ENCODE measurements at regions not wholly inside any gene's neighbourhood (a gene's known extent, or its start where the extent isn't known, plus 50 kb on each side); places are given as distances from the start of the nearest gene placed in this dataset.
"Not testable (repeated sequence)": the region's sequence is repeated elsewhere in the genome, so short reads cannot be mapped to it uniquely, and the experiment has no call there.

DNA sequence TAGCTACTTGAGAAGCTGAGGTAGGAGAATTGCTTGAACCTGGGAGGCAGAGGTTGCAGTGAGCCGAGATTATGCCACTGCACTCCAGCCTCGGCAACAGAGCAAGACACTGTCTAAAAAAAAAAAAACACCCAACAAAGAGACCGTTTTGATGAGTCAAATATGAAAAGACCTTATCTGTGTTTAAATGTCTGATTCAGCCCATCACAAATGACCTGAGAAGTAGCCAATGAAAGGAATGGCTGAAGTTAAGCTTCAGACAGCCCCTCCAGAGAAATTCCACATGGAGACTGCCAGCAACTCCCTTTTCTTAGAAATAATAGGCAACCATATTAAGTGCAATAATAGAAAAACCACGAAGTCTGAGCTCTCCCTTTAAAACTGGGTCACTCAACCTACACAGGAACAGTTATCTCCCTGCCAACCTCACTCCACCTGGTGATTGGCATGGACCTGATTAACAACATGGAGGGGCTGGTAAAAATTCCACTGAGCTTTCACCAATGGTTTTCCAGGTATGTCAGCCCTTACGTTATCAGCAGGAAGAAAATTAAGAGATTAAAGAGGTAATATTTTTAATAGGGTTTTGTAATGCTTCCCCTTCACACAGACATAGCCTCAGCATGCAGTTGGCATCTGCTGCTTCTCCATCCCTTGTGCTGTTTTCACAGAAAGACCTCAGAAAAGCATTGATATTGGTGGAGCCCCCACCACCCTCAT is 238.1 kb upstream of the STT3B start:
- peak in 1 of 5 experiments; percentile 19 for DNase-seq

- DNase-seq: no peak
These were observed 237.5 kb upstream of the STT3B start for GRCh38 chr3:31295150-31295765.

DNA sequence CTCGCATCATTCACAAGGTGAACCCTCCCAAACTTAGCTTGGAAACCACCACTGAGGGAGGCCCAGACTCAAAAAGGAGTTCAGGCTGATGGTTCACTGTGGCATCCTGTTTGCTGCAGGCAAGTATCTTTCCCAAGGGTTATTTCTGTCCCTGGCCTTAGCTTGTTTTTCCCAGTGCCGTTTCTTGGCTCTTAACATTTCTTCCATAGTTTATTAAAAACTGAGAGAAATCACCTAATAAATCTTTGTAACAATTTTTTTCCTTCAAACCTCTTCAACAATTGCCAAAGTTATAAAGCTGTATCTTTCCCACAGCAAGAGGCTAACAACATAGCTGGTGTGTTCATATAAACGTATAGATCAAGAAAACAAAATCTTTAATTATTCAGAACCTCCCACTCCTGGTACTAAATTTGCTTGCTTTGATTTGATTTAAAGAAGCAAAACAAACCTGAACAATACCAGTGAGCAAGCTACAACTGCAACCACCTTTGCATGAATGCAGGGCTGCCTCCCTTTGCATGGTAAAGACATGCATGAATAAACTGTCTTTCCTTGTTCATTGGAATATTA is 234.9 kb upstream of the STT3B start:
- DNase-seq: no peak

DNA sequence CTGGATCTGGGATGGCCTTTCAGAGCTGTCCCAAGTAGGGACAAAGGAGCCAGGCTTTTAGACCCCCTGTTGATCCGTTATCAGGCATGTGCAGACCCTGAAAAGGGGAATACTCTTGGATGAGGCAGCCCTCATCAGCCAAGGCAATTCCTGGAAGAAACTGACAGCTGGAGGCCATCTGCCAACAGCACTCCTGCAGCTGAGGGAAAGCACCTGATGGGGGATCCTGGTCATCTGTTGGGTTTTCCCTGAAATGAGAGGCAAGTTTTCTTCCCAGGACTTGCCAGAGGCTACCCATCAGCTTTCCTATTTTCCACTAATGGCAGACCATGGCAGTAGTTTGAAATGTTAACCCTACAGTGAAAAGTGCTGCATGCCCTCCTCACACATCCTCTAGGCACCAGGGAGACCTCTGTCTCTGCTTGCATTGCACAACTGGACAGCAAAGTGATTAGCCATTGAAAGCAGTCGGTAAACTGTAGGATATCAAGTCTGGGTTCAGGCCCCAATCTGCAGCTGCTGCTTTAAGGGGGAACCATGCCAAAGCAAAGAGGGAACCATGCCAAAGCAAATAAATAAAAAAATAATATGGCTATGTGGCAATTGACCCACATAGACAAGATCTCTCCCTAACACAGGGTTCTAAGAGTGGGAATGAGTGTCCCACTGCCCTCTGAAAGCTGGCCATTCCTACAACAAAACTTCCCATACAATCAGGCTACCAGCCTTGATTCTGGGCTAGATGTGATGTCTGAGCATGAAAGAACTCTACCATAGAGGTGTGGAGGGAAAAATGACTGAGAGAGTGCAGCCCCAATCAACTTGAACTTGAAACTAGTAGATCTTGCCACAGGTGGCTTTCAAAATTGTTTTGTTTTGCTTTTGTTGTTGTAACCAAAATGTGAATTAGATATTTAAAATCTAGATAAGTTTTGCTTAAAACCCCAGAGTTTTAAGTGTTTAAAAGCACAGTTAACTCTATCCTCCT is 232.0 kb upstream of the STT3B start:
- DNase-seq: no peak

GRCh38 chr3:31302343-31302742 is 230.4 kb upstream of the STT3B start:
- no peak for DNase-seq

DNA sequence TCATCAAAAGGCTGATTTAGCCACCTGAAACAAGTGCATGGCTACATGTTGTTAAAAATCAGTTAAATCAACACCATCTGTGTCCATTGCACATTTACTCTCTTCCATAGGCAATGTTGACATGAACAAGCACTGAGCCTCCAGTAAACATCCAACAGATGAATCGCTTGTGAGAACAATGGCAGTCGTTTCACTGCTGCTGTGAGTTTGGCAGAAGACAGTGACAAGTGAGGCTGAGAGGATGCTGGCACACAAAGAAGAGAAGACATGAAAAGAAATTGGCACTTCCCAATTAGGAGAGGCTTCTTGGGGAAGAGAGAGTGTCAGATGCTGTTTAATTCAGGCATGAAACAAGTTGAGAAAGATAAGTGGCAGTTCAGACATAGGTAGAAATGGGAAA is 227.4 kb upstream of the STT3B start:
- DNase-seq: no peak

DNA sequence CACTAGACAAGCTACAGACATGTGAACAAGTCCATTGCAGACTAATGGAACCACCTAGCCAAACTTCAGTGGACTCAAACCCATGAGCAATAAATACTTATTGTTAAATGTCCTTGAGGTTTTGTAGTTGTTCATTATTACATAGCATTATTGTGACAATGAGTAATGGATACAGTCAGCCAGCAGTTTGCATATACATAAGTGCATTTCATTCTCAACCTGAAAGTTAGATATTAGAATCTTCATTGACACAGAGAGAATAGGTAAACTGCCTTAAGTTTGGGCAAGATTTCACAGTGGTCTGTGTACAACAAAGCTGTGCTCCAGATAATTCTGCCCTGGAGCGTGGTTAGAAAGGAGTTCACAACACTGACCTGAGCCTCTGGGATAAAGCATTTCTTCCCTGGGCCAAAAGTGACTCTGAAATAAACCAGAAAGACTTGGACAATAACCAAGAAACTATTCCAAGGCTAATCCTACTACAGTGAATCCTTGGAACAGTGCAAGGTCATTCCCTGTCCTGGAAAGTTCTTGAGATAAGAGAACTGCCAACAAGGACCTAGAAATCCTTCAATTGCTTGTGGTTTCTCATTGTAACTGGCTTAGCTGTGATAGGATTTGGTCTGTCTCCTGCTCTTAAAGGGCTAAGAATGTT is 225.5 kb upstream of the STT3B start:
- DNase-seq: no peak

DNA sequence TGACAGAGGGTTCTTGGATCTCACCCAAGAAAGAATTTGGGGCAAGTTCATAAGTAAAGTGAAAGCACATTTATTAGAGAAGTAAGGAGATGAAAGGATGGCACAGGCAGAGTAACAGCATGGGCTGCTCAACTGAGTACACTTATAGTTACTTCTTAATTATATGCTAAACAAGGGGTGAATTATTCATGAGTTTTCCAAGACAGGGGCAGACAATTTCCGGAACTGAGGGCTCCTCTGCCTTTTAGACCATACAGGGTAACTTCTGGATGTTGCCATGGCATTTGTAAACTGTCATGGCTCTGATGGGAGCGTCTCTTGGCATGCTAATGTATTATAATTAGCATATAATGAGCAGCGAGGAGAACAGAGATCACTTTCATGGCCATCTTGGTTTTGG is 221.2 kb upstream of the STT3B start:
- no peak for DNase-seq

DNA sequence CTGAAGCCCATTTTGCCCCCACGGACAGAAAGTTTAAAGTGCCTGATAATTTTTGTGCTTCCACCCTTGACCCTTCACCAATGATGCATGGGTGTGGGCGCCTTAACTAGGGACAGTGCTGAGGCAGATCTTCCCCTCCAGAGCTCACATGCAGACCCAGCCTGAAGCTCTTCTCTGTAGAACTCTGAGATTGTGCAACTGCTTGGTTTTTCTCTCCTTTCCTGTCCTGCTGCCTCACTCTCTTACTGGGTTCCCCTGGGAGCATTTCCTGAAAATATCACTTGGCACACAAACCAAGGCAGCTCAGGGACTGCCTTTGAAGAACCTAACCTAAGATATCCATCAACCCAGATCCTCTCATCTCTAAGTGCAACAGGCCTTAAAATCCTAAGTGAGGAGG is 220.3 kb upstream of the STT3B start:
- no peak for DNase-seq

- DNase-seq: no peak
These were observed 218.5 kb upstream of the STT3B start for GRCh38 chr3:31314258-31314657.

GRCh38 chr3:31319332-31319731 is 213.4 kb upstream of the STT3B start:
- no peak for DNase-seq

- no peak for DNase-seq
These were observed 211.1 kb upstream of the STT3B start for GRCh38 chr3:31321620-31322019.

GRCh38 chr3:31322460-31322859 is 210.3 kb upstream of the STT3B start:
- no peak for DNase-seq

- not testable (repeated sequence) for DNase-seq
These were observed 204.8 kb upstream of the STT3B start for GRCh38 chr3:31327826-31328357.

- no peak for DNase-seq
These were observed 201.4 kb upstream of the STT3B start for GRCh38 chr3:31331278-31331677.

GRCh38 chr3:31341130-31341529 is 191.6 kb upstream of the STT3B start:
- no peak for DNase-seq

GRCh38 chr3:31343075-31343474 is 189.7 kb upstream of the STT3B start:
- DNase-seq: no peak

DNA sequence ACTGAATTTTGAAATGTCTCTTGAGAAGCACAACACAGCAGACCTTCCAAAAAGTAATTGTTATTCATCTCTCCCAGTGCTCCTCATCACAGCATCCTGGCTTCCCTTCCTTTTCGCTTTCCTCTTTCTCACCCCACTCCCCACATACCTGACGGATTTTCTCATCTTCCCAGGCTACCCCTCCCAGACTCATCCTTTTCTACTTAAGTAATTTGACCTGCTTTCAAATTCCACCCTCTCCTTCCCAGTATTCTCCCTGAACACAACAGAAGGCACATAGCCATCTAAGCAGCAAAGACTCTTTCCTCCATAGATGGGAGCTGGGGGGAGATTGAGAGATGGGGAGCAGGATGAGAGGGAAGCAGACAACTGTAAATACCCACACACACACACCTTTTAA is 187.1 kb upstream of the STT3B start:
- DNase-seq: no peak

DNA sequence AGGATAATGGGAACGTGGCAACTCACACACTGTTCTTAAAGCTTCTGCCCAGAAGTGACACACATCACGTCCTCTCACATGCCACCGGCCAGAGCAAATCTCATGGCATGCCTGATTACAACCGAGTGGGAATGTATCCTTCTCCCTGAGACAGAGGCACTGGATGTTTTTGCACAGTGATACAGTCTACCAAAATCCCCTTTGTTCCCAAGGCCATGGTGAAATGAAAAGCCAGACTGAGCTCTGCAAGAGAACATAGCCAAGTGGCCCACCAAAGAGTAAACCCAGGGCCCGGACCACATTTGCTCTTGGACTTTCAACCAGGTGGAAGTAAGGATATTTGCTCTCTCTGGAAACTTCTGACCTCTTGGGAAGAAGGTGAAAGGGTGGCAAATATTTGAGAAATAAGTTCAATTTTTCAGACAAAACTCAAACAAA is 186.2 kb upstream of the STT3B start:
- DNase-seq: no peak

GRCh38 chr3:31349001-31349748 is 183.6 kb upstream of the STT3B start:
- DNase-seq: no peak

DNA sequence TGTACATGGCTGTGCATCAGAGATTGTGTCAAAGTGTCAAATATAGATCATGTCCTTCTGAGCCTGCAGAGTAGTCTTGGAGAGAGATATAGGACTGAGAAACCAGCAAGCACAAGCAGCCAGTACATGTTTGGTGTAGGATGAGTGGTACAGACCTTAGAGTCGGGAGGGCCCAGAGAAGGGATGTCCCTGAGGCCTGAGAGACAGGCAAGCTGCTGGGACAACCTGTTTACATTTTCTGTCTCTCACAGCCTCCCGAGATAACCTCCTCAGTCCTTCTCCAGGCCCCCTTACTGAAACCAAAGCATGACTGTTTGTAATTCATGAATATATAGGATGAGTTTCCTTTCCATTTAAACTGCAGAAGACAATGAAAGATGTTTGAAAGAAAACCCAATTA is 182.4 kb upstream of the STT3B start:
- DNase-seq: no peak

DNA sequence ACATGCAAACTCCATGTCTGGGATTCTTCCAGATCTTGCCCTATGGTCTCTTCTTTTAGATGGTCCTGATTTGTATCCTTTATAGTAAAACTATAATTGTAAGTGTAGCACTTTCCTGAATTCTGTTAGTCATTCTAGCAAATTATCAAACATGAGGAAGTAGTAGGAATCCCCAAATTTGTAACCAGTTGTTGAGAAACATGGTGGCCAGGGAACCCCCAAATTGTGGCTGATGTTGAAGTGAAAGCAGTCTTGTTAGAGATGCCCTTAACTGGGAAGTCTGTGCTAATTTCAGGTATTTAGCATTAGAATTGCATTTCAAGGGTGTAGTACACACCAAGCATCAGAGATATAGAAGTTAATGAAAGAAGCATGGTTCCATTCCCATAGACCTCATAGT is 180.4 kb upstream of the STT3B start:
- DNase-seq: no peak

Measured in T-helper 2 cell (primary cell).